T-cell (primary cell): ENCODE measurements at regions not wholly inside any gene's neighbourhood (a gene's known extent, or its start where the extent isn't known, plus 50 kb on each side); places are given as distances from the start of the nearest gene placed in this dataset.

ENCODE experiments used
- ATAC-seq, 4 experiments: fragments of 200-7000 bp in 3 of 4; fragments of 150-1000 bp in 1 of 4; cut with Tn5 transposase; replicated peaks in 1 of 4; 1 replicate in 3 of 4; 2 replicates in 1 of 4; pipeline ENCODE4 v1.10.0; 2021; ENCODE audit warnings: moderate library complexity in 3 of 4, mild to moderate bottlenecking in 2 of 4, moderate number of reproducible peaks in 1 of 4
- CTCF ChIA-PET, 2 donors: fragments of 300-600 bp; sonication (Branson Sonifier 250); formaldehyde crosslinking; loops; one replicate each; lab custom pipeline; 2022; ENCODE audit warnings: antibody characterized with exemption in 2 of 2; lab: Charles Lee
- POLR2A ChIA-PET, 2 donors: fragments of 300-600 bp; sonication (Branson Sonifier 250); formaldehyde crosslinking; loops; one replicate each; lab custom pipeline; 2022; ENCODE audit warnings: antibody characterized with exemption in 2 of 2; lab: Charles Lee
- DNase-seq, 35 experiments: peaks; one replicate each; pipeline versions ENCODE4 v3.0.0 to v3.0.0-alpha.2; 2013 to 2023
- H3K27ac ChIP-seq: one replicate; pipeline ENCODE4 v1.5.1; 2013; ENCODE audit warnings: low read length
- H3K27me3 ChIP-seq, 2 experiments: replicated peaks in 1 of 2; 1 replicate in 1 of 2; 2 replicates in 1 of 2; pipeline versions ENCODE4 v1.6.1 to v1.7.0; 2013; ENCODE audit warnings: low read length in 1 of 2, mixed read lengths in 1 of 2; ENCODE audit not compliant: control insufficient read depth in 2 of 2, insufficient read depth in 2 of 2; ENCODE audit errors: extremely low read depth in 1 of 2
- H3K36me3 ChIP-seq, 2 donors: 1 replicate in 1 of 2; 2 replicates in 1 of 2; pipeline versions ENCODE4 v1.6.1 to v1.7.0; 2013; ENCODE audit warnings: low read length in 1 of 2; ENCODE audit not compliant: control insufficient read depth in 2 of 2, insufficient read depth in 1 of 2; ENCODE audit errors: extremely low read depth in 1 of 2
- H3K4me1 ChIP-seq, 2 experiments: 1 replicate in 1 of 2; 2 replicates in 1 of 2; pipeline versions ENCODE4 v1.6.1 to v1.7.0; 2013; ENCODE audit warnings: low read length in 2 of 2, mixed read lengths in 1 of 2; ENCODE audit not compliant: insufficient read depth in 2 of 2, control insufficient read depth in 1 of 2; ENCODE audit errors: extremely low read depth in 1 of 2
- H3K4me3 ChIP-seq, 2 donors: 1 replicate in 1 of 2; 2 replicates in 1 of 2; pipeline versions ENCODE4 v1.5.1 to v1.7.0; 2013; ENCODE audit warnings: mild to moderate bottlenecking in 2 of 2, low read length in 1 of 2, moderate library complexity in 1 of 2; ENCODE audit not compliant: control insufficient read depth in 1 of 2; ENCODE audit errors: extremely low read depth in 1 of 2
- H3K9me3 ChIP-seq: 2 replicates; pipeline ENCODE4 v1.7.0; 2013
- H3K27ac Mint-ChIP-seq, 2 donors: one replicate each; pipeline ENCODE4 v1.8.0; 2020 to 2021; ENCODE audit warnings: mild to moderate bottlenecking in 2 of 2, mixed read lengths in 2 of 2
- H3K27me3 Mint-ChIP-seq, 2 donors: one replicate each; pipeline ENCODE4 v1.8.0; 2021 to 2022; ENCODE audit warnings: mixed read lengths in 2 of 2
- H3K36me3 Mint-ChIP-seq: one replicate; pipeline ENCODE4 v1.8.0; 2021; ENCODE audit warnings: mixed read lengths
- H3K4me1 Mint-ChIP-seq, 3 donors: one replicate each; pipeline ENCODE4 v1.8.0; 2020 to 2022; ENCODE audit warnings: mixed read lengths in 3 of 3, mild to moderate bottlenecking in 1 of 3
- H3K4me3 Mint-ChIP-seq, 3 donors: one replicate each; pipeline ENCODE4 v1.8.0; 2020 to 2022; ENCODE audit warnings: mild to moderate bottlenecking in 3 of 3, mixed read lengths in 3 of 3, moderate library complexity in 3 of 3
- H3K9me3 Mint-ChIP-seq, 3 donors: one replicate each; pipeline ENCODE4 v1.8.0; 2020 to 2022; ENCODE audit warnings: mixed read lengths in 3 of 3
- WGBS: methylation state at CpG from one replicate; pipeline ENCODE4 v1.1.5; 2013; ENCODE audit warnings: missing lambda C conversion rate; ENCODE audit not compliant: insufficient coverage; 5-methylcytosine and 5-hydroxymethylcytosine counted together

GRCh38 chr1:209421978-209422680 lies 161.4 kb upstream of the CAMK1G start:
- CTCF ChIA-PET = no interaction called here
- H3K27ac ChIP-seq = no peak overlapping the region
- Mint-ChIP-seq H3K4me1 (peaks cover 0 to 4% (median 2%) of the 10 kb centered on the region in 3 donors), H3K27me3 (peaks cover 10 to 29% of the 10 kb centered on the region in 2 donors), H3K36me3 (no peaks in the 10 kb centered on the region), H3K9me3 (no peaks in the 10 kb centered on the region), H3K27ac (no peak overlapping the region), H3K4me3 (no peak overlapping the region)
- H3K4me1 ChIP-seq = no peaks in the 10 kb centered on the region
- POLR2A ChIA-PET = no interaction called here
- WGBS = 72% methylated on average over 5 of the region's 5 CpGs
- peaks cover 0 to 4% of the 10 kb centered on the region in 2 experiments for H3K27me3 ChIP-seq
- no peak overlapping the region for H3K4me3 ChIP-seq
- H3K9me3 ChIP-seq = no peaks in the 10 kb centered on the region
- H3K36me3 ChIP-seq = no peaks in the 10 kb centered on the region
- DNase-seq (no peak), ATAC-seq (no peak)

GRCh38 chr1:209425959-209426358 lies 157.6 kb upstream of the CAMK1G start:
- ATAC-seq (no peak), DNase-seq (no peak)
- no peaks in the 10 kb centered on the region for H3K4me1 ChIP-seq
- H3K36me3 ChIP-seq = no peaks in the 10 kb centered on the region
- WGBS = 15% methylated on average over 4 of the region's 5 CpGs
- no peaks in the 10 kb centered on the region for H3K9me3 ChIP-seq
- H3K4me3 Mint-ChIP-seq = no peak overlapping the region
- H3K27me3 Mint-ChIP-seq = peaks cover 29 to 31% of the 10 kb centered on the region in 2 donors
- peaks cover 0 to 4% (median 2%) of the 10 kb centered on the region in 3 donors for H3K4me1 Mint-ChIP-seq
- no peak overlapping the region for H3K4me3 ChIP-seq
- H3K27ac ChIP-seq = no peak overlapping the region
- H3K36me3 Mint-ChIP-seq = no peaks in the 10 kb centered on the region
- peaks cover 0 to 10% of the 10 kb centered on the region in 2 experiments for H3K27me3 ChIP-seq
- POLR2A ChIA-PET = no interaction called here
- no peaks in the 10 kb centered on the region for H3K9me3 Mint-ChIP-seq
- CTCF ChIA-PET = no interaction called here
- H3K27ac Mint-ChIP-seq = no peak overlapping the region

GRCh38 chr1:209427277-209427676 lies 156.2 kb upstream of the CAMK1G start:
- H3K27ac Mint-ChIP-seq = no peak overlapping the region
- H3K4me3 ChIP-seq = no peak overlapping the region
- H3K27me3 ChIP-seq = peaks cover 0 to 20% of the 10 kb centered on the region in 2 experiments
- no peaks in the 10 kb centered on the region for H3K36me3 Mint-ChIP-seq
- no peaks in the 10 kb centered on the region for H3K4me1 ChIP-seq
- H3K4me1 Mint-ChIP-seq = peaks cover 0 to 4% (median 2%) of the 10 kb centered on the region in 3 donors
- no peaks in the 10 kb centered on the region for H3K9me3 Mint-ChIP-seq
- no peaks in the 10 kb centered on the region for H3K9me3 ChIP-seq
- peaks cover 26 to 35% of the 10 kb centered on the region in 2 donors for H3K27me3 Mint-ChIP-seq
- no CpG with 5 or more reads among the region's 7 CpGs for WGBS
- ChIA-PET CTCF (no interaction called here), POLR2A (no interaction called here)
- no peak overlapping the region for H3K4me3 Mint-ChIP-seq
- no peaks in the 10 kb centered on the region for H3K36me3 ChIP-seq
- ATAC-seq = no peak
- no peak overlapping the region for H3K27ac ChIP-seq
- no peak for DNase-seq

- Mint-ChIP-seq H3K4me1 (peaks cover 0 to 4% (median 2%) of the 10 kb centered on the region in 3 donors), H3K4me3 (no peak overlapping the region), H3K36me3 (no peaks in the 10 kb centered on the region), H3K27me3 (peaks cover 22 to 35% of the 10 kb centered on the region in 2 donors), H3K9me3 (no peaks in the 10 kb centered on the region), H3K27ac (no peak overlapping the region)
- Histone ChIP-seq H3K36me3 (no peaks in the 10 kb centered on the region), H3K27me3 (peaks cover 0 to 20% of the 10 kb centered on the region in 2 experiments), H3K4me1 (no peaks in the 10 kb centered on the region), H3K9me3 (no peaks in the 10 kb centered on the region), H3K27ac (no peak overlapping the region), H3K4me3 (no peak overlapping the region)
- WGBS = 66% methylated on average over 3 of the region's 9 CpGs
- DNase-seq (no peak), ATAC-seq (no peak)
- CTCF ChIA-PET = no interaction called here
- POLR2A ChIA-PET = no interaction called here
These were observed 155.7 kb upstream of the CAMK1G start for GRCh38 chr1:209427811-209428210.

- 77% methylated on average over 8 of the region's 10 CpGs for WGBS
- H3K4me1 ChIP-seq = no peaks in the 10 kb centered on the region
- Mint-ChIP-seq H3K9me3 (no peaks in the 10 kb centered on the region), H3K36me3 (no peaks in the 10 kb centered on the region), H3K27me3 (peaks cover 19 to 35% of the 10 kb centered on the region in 2 donors), H3K27ac (no peak overlapping the region), H3K4me3 (no peak overlapping the region), H3K4me1 (peaks cover 0 to 4% (median 2%) of the 10 kb centered on the region in 3 donors)
- POLR2A ChIA-PET = no interaction called here
- CTCF ChIA-PET = interaction anchor here in 1 of 2 donors (0.7 kb wide), 1 partner anchor 1153 kb away, joined by 3 read pairs; no protein-coding TSS in a partner anchor
- no peak overlapping the region for H3K4me3 ChIP-seq
- ATAC-seq (no peak), DNase-seq (no peak)
- H3K27ac ChIP-seq = no peak overlapping the region
- H3K9me3 ChIP-seq = no peaks in the 10 kb centered on the region
- H3K36me3 ChIP-seq = no peaks in the 10 kb centered on the region
- peaks cover 0 to 20% of the 10 kb centered on the region in 2 experiments for H3K27me3 ChIP-seq
These were observed 155.1 kb upstream of the CAMK1G start for GRCh38 chr1:209428241-209428921.

GRCh38 chr1:209429611-209430010 lies 153.9 kb upstream of the CAMK1G start:
- Mint-ChIP-seq H3K27me3 (peaks cover 22 to 40% of the 10 kb centered on the region in 2 donors), H3K9me3 (no peaks in the 10 kb centered on the region), H3K4me3 (no peak overlapping the region), H3K36me3 (no peaks in the 10 kb centered on the region), H3K4me1 (peaks cover 0 to 4% (median 2%) of the 10 kb centered on the region in 3 donors), H3K27ac (no peak overlapping the region)
- no peak overlapping the region for H3K4me3 ChIP-seq
- H3K9me3 ChIP-seq = no peaks in the 10 kb centered on the region
- H3K27ac ChIP-seq = no peak overlapping the region
- ChIA-PET CTCF (no interaction called here), POLR2A (no interaction called here)
- no peaks in the 10 kb centered on the region for H3K4me1 ChIP-seq
- H3K36me3 ChIP-seq = no peaks in the 10 kb centered on the region
- peaks cover 0 to 24% of the 10 kb centered on the region in 2 experiments for H3K27me3 ChIP-seq
- ATAC-seq (no peak), DNase-seq (no peak)
